Activated T-cell treated with anti-CD3 and anti-CD28 coated beads, Interleukin-2, amount 50 U/mL, for 24 hours (primary cell): ENCODE measurements at regions not wholly inside any gene's neighbourhood (a gene's known extent, or its start where the extent isn't known, plus 50 kb on each side); places are given as distances from the start of the nearest gene placed in this dataset.

Source experiments
- DNase-seq: peaks from one replicate; pipeline ENCODE4 v3.0.0-alpha.2; 2020
- H3K27ac Mint-ChIP-seq: 2 replicates; pipeline ENCODE4 v1.8.0; 2020; ENCODE audit warnings: mild to moderate bottlenecking, mixed read lengths
- H3K27me3 Mint-ChIP-seq: 2 replicates; pipeline ENCODE4 v1.8.0; 2020; ENCODE audit warnings: mixed read lengths
- H3K36me3 Mint-ChIP-seq: 2 replicates; pipeline ENCODE4 v1.8.0; 2020; ENCODE audit warnings: low read depth, mixed read lengths
- H3K4me1 Mint-ChIP-seq: 2 replicates; pipeline ENCODE4 v1.8.0; 2020; ENCODE audit warnings: low read depth, mixed read lengths
- H3K4me3 Mint-ChIP-seq: 2 replicates; pipeline ENCODE4 v1.8.0; 2020; ENCODE audit warnings: mild to moderate bottlenecking, moderate library complexity, mixed read lengths
- H3K9me3 Mint-ChIP-seq: 2 replicates; pipeline ENCODE4 v1.8.0; 2020; ENCODE audit warnings: mixed read lengths

DNA sequence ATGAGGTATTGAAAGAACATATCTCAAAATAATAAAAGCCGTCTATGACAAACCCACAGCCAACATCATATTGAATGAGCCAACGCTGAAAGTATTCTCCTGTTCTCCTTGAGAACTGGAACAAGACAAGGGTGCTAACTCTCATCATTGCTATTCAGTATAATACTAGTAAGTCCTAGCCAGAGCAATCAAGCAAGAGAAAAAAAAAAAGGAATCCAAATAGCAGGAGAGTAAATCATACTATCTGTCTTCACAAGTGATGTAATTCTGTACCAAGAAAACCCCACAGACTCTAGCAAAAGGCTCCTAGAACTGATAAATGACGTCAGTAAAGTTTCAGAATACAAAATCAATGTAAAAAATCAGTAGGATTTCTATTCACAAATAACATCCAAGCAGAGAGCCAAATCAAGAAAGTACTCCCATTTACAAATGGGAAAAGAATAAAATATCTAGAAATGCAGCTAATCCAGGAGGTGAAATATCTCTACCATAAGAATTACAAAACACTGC is 1632.8 kb downstream of the NCAM2 start:
- Mint-ChIP-seq H3K27me3 (no peaks in the 10 kb centered on the region), H3K36me3 (no peaks in the 10 kb centered on the region), H3K9me3 (no peaks in the 10 kb centered on the region), H3K4me1 (no peaks in the 10 kb centered on the region), H3K4me3 (no peak overlapping the region), H3K27ac (no peak overlapping the region)
- no peak for DNase-seq

DNA sequence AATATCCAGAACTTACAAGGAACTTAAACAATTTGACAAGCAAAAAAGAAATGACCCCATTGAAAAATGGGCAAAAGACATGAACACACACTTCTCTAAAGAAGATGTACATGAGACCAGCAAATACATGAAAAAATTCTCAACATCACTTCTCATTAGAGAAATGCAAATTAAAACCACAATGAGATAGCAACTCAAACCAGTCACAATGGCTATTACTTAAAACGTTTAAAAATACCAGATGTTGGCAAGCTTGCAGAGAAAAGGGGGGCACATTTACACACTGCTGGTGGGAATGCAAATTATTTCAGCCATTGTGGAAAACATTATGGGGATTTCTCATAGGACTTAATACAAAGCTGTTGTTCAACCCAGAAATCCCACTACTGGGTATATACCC is 1634.0 kb downstream of the NCAM2 start:
- Mint-ChIP-seq H3K27ac (no peak overlapping the region), H3K4me1 (no peaks in the 10 kb centered on the region), H3K27me3 (no peaks in the 10 kb centered on the region), H3K36me3 (no peaks in the 10 kb centered on the region), H3K9me3 (no peaks in the 10 kb centered on the region), H3K4me3 (no peak overlapping the region)
- DNase-seq = no peak

DNA sequence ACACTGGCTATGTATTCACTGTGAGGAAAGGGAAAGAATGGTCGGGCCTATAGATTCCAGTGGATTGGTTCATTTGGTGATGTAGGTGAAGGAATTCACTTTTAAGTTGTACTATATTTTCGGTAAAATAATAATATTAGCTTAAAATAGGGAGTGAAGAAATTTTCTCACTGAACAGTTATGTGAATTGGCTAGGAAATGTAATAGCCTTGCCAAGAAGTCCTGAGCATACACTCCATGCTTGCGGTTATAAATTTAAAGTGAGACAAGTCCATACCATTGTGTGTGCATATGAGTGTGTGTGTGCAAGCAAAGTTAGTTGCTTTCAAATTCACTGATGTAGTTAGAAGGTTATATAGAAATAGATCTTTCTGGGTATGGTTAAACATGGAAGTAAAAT is 1651.0 kb downstream of the NCAM2 start:
- no peaks in the 10 kb centered on the region for H3K27me3 Mint-ChIP-seq
- DNase-seq = no peak
- no peak overlapping the region for H3K27ac Mint-ChIP-seq
- H3K36me3 Mint-ChIP-seq = no peaks in the 10 kb centered on the region
- no peaks in the 10 kb centered on the region for H3K9me3 Mint-ChIP-seq
- no peak overlapping the region for H3K4me3 Mint-ChIP-seq
- no peaks in the 10 kb centered on the region for H3K4me1 Mint-ChIP-seq

DNA sequence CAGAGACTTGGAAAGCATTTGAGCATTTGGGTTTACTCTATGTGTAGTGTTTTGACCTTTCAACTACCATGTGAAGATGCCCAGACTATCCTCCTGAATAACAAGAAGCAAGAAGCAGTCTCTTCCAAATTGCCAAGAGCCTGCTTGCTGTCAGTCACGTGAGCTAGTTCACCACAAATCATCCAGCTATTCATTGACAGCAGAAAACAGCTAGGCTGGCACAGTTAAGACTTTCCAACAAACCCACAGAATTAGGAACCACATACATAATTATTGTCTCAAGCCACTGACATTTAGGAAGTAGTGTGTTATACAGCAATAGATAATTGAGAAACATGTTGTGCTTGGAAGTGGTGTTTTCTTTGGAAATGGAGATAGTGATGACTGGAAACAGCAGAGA is 1652.0 kb downstream of the NCAM2 start:
- Mint-ChIP-seq H3K27me3 (no peaks in the 10 kb centered on the region), H3K4me1 (no peaks in the 10 kb centered on the region), H3K4me3 (no peak overlapping the region), H3K27ac (no peak overlapping the region), H3K36me3 (no peaks in the 10 kb centered on the region), H3K9me3 (no peaks in the 10 kb centered on the region)
- no peak for DNase-seq

DNA sequence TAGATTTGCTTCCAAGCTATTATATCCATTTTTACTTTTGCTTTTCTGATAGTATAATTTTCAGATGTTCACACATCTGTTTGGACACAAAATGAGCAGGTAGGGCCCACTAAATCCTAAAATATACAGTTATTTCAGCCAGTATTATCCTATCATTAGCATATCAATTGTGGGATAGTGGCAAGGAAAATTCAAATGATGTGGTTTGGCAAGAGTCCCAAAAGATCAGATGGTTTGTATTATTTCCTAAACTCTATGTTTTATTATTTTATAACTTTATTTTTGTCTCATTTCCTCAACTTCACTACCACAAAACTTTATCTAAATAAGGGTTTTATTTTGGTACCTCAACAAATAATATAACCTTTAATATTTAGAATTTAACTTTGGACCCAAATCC is 1659.6 kb downstream of the NCAM2 start:
- Mint-ChIP-seq H3K27ac (no peak overlapping the region), H3K4me3 (no peak overlapping the region), H3K4me1 (no peaks in the 10 kb centered on the region), H3K9me3 (no peaks in the 10 kb centered on the region), H3K36me3 (no peaks in the 10 kb centered on the region), H3K27me3 (no peaks in the 10 kb centered on the region)
- DNase-seq = no peak

DNA sequence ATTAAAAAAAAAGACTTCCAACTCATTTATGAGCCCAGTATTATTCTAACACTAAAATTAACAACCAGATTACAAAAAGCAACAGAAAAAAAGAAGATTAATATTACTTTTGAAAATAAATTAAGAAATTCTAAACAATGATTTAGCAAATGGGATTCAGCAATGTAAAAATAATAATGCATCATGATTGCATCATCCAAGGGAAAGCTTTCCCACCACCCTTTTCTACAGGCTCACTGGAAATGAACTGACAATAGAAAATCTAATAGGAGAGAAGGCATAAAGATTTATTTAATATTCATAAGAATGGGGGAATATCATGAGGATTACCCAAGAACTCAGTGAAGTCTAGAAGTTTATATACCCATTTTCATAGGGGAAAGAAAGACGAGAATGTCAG is 1671.9 kb downstream of the NCAM2 start:
- no peaks in the 10 kb centered on the region for H3K36me3 Mint-ChIP-seq
- no peaks in the 10 kb centered on the region for H3K4me1 Mint-ChIP-seq
- H3K27me3 Mint-ChIP-seq = no peaks in the 10 kb centered on the region
- H3K9me3 Mint-ChIP-seq = peaks cover 5% of the 10 kb centered on the region
- no peak overlapping the region for H3K4me3 Mint-ChIP-seq
- H3K27ac Mint-ChIP-seq = no peak overlapping the region
- DNase-seq = no peak

DNA sequence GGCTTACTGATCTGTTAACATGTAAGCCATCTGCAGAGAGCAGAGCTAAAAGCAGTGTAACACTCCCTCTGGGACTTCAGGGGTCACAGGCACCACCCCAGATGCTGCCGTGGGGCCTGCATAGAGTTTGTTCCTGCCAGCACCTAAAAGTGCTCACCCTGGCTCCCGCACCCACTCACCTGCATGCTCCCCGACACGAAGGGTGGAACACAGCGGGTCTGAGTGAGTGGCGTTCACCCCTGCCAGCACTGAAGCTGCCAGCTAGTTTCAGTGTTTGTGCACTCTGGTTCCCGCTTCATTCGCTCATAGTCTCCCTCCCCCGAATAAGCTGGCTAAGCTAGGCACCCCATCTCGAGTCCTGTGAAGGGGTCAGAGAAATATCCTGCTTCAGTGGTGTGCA is 1681.0 kb downstream of the NCAM2 start:
- Mint-ChIP-seq H3K4me3 (no peak overlapping the region), H3K4me1 (no peaks in the 10 kb centered on the region), H3K27me3 (no peaks in the 10 kb centered on the region), H3K27ac (no peak overlapping the region), H3K36me3 (no peaks in the 10 kb centered on the region), H3K9me3 (no peaks in the 10 kb centered on the region)
- no peak for DNase-seq

DNA sequence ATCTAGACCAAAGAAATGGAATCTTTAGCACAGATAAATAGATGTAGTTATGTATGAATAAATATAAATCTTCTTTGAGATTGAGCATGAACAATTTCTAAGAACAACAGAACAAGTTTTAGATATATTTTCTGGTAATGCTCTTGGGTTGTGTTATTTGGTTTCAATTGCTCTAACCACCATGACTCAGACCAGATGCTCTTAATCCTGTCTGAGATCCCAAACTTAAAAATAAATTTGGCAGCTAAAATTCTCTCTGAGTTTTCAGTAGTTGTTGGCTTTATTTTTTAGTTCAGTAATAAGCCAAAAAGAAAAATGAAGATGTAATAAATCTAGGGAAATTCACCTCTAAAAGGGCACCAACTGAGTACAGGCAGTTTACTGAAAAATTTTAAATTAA is 1693.4 kb downstream of the NCAM2 start:
- no peaks in the 10 kb centered on the region for H3K4me1 Mint-ChIP-seq
- peaks cover 21% of the 10 kb centered on the region for H3K9me3 Mint-ChIP-seq
- H3K4me3 Mint-ChIP-seq = no peak overlapping the region
- H3K36me3 Mint-ChIP-seq = no peaks in the 10 kb centered on the region
- no peak for DNase-seq
- no peak overlapping the region for H3K27ac Mint-ChIP-seq
- H3K27me3 Mint-ChIP-seq = no peaks in the 10 kb centered on the region

DNA sequence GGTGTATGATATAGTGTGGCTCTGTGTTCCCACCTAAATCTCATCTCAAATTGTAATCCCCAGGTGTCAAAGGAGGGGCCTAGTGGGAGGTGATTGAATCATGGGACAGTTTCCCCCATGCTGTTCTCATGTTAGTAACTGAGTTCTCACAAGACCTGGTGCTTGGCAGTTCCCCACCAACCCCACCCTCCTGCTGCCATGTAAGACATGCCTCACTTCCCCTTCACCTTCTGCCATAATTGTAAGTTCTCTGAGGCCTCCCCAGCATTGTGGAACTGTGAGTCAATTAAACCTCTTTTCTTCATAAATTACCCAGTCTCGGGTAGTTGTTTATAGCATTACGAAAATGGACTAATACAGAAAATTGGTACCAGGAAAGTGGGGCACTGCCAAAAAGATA is 1705.3 kb downstream of the NCAM2 start:
- DNase-seq = no peak
- no peak overlapping the region for H3K27ac Mint-ChIP-seq
- no peaks in the 10 kb centered on the region for H3K27me3 Mint-ChIP-seq
- no peaks in the 10 kb centered on the region for H3K4me1 Mint-ChIP-seq
- H3K4me3 Mint-ChIP-seq = no peak overlapping the region
- no peaks in the 10 kb centered on the region for H3K36me3 Mint-ChIP-seq
- H3K9me3 Mint-ChIP-seq = no peaks in the 10 kb centered on the region

DNA sequence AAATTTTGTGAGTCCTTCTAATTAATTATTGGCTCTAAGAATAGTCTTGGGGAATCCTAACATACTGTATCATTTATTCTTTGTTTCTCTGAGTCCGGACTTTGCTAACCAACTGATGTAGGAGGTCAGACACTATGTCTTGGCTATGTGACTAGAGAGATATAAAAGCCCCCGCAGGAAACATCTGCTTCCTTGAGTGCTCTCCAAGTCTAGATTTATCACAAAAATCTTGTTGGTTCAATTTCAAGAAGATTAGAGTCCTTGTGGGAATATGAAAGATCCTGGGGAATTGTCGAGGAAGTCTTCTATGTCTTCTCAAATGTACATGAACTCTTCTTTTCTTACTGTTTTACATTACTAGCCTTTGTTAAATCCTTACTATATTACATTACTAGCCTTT is 1712.5 kb downstream of the NCAM2 start:
- DNase-seq = no peak
- Mint-ChIP-seq H3K27me3 (no peaks in the 10 kb centered on the region), H3K9me3 (no peaks in the 10 kb centered on the region), H3K36me3 (no peaks in the 10 kb centered on the region), H3K4me1 (peaks cover 2% of the 10 kb centered on the region), H3K4me3 (no peak overlapping the region), H3K27ac (no peak overlapping the region)

DNA sequence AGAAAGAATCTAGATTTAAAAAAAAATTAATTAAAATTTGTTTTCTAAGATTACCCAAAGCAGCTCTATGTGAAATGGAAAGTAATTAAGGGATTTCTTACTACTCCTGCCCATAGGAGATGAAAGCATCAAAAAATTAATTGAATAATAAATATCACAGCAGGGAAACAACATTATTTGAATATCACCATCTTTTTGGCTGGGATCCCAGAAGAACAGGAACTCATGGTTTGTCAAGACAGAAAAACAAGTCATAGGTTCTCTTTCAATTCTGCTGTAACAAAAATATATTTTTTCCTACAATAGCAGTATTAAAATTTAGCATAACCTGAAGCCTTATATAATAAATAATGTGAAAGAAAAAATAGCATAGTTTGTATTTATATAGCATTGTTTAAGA is 1713.4 kb downstream of the NCAM2 start:
- no peak overlapping the region for H3K4me3 Mint-ChIP-seq
- H3K9me3 Mint-ChIP-seq = no peaks in the 10 kb centered on the region
- no peaks in the 10 kb centered on the region for H3K27me3 Mint-ChIP-seq
- H3K4me1 Mint-ChIP-seq = peaks cover 2% of the 10 kb centered on the region
- H3K27ac Mint-ChIP-seq = no peak overlapping the region
- DNase-seq = no peak
- H3K36me3 Mint-ChIP-seq = no peaks in the 10 kb centered on the region

DNA sequence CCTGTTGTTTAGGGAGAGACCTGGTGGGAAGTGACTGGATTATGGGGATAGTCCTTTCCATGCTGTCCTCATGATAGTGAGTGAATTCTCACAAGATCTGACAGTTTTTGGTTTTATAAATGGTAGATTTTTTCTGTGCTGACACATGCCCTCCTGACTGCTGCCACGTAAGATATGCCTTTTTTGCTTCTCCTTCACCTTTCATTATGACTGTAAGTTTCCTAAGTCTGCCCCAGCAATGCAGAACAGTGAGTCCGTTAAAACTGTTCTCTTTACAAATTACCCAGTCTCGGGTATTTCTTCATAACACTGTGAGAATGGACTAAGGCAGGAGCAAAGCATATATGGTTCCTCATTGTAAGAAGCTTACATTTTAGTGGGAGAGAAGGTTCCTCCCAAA is 1727.2 kb downstream of the NCAM2 start:
- Mint-ChIP-seq H3K4me1 (no peaks in the 10 kb centered on the region), H3K4me3 (no peak overlapping the region), H3K27ac (no peak overlapping the region), H3K9me3 (peaks cover 4% of the 10 kb centered on the region), H3K27me3 (no peaks in the 10 kb centered on the region), H3K36me3 (no peaks in the 10 kb centered on the region)
- DNase-seq = no peak

DNA sequence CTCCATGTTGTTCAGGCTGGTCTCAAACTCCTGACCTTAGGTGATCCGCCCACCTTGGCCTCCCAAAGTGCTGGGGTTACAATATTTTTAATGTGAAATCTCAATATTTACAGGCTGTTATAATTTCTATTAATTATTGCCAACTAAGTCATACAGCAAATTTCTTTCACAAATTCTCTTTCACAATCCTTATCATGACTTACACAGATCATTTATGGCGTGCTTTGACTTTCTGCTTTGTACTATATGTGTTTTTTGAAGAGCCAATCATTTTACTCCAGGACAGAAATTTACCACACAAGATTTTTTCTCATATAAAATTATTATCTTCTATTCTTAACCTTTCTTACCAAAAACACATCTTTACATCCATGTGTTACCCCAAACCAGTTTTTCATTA is 1729.9 kb downstream of the NCAM2 start:
- Mint-ChIP-seq H3K9me3 (peaks cover 4% of the 10 kb centered on the region), H3K27ac (no peak overlapping the region), H3K4me3 (no peak overlapping the region), H3K4me1 (no peaks in the 10 kb centered on the region), H3K36me3 (no peaks in the 10 kb centered on the region), H3K27me3 (no peaks in the 10 kb centered on the region)
- no peak for DNase-seq

DNA sequence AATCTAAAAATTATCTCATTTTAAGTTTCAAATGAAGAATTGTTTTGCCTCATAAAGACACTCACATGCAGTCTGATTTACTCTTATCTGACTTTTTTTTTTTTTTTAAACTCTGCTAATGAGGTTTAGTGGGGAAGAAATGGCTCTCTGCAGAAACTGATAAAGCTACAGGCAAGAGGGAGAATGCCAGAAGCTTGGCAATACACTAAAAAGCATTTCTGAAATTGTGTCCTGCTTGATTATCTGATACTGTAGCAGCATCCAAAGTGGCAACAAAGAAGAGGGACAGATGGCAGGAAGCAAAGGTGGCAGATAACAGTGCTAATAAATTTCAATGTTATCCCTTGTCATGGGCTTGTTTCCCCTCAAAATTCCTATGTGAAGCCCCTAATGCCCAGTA is 1744.9 kb downstream of the NCAM2 start:
- Mint-ChIP-seq H3K27ac (no peak overlapping the region), H3K36me3 (no peaks in the 10 kb centered on the region), H3K9me3 (peaks cover 2% of the 10 kb centered on the region), H3K4me3 (no peak overlapping the region), H3K4me1 (no peaks in the 10 kb centered on the region), H3K27me3 (no peaks in the 10 kb centered on the region)
- DNase-seq = no peak

DNA sequence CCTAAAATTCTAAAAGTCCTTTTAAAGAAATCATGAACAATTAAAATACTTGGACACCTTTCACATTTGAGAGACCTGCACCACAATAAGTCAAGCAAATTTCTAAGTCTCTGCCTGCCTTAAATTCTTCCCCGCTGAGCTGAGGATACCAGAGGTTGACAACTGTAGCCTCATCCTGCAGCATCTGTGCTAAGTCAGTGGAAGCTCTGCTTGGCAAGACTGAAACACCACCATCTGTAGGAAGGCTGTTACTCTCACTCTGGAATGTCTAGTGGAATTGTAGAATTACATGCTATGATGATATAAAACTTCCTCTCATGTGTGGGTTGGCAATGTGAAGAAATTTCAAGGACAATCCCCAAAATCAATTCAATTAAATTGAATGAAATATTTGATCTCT is 1756.5 kb downstream of the NCAM2 start:
- no peaks in the 10 kb centered on the region for H3K36me3 Mint-ChIP-seq
- no peaks in the 10 kb centered on the region for H3K27me3 Mint-ChIP-seq
- DNase-seq = no peak
- H3K4me1 Mint-ChIP-seq = peaks cover 1% of the 10 kb centered on the region
- no peak overlapping the region for H3K27ac Mint-ChIP-seq
- no peak overlapping the region for H3K4me3 Mint-ChIP-seq
- H3K9me3 Mint-ChIP-seq = peaks cover 2% of the 10 kb centered on the region

DNA sequence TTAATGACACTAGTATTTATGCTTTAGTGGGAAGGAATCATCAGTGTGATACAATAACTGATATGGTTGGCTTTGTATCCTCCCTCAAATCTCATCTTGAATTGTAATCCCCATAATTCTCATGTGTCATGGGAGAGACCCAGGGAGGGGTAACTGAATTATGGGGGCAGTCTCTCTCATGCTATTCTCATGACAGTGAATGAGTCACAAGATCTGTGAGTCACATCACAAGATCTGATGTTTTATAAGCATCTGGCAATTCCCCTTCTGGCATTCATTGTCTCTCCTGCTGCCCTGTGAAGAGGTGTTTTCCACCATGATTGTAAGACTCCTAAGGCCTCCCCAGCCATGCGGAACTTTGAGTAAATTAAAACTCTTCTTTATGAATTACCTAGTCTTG is 1760.3 kb downstream of the NCAM2 start:
- no peak overlapping the region for H3K27ac Mint-ChIP-seq
- no peaks in the 10 kb centered on the region for H3K27me3 Mint-ChIP-seq
- H3K4me3 Mint-ChIP-seq = no peak overlapping the region
- H3K9me3 Mint-ChIP-seq = peaks cover 2% of the 10 kb centered on the region
- H3K4me1 Mint-ChIP-seq = peaks cover 1% of the 10 kb centered on the region
- DNase-seq = no peak
- H3K36me3 Mint-ChIP-seq = no peaks in the 10 kb centered on the region
